Large intestine (tissue), 3 donors: ENCODE measurements at regions not wholly inside any gene's neighbourhood (a gene's known extent, or its start where the extent isn't known, plus 50 kb on each side); places are given as distances from the start of the nearest gene placed in this dataset.

Experiments used
- DNase-seq, 2 donors: peaks; one replicate each; pipeline versions ENCODE4 v3.0.0 to v3.0.0-alpha.2; 2013
- H3K27ac ChIP-seq: one replicate; pipeline ENCODE4 v1.5.1; 2013; ENCODE audit warnings: low read length
- H3K27me3 ChIP-seq: 2 replicates; pipeline ENCODE4 v1.6.1; 2013; ENCODE audit warnings: low read length; ENCODE audit not compliant: control insufficient read depth, insufficient read depth
- H3K36me3 ChIP-seq: 2 replicates; pipeline ENCODE4 v1.6.1; 2013; ENCODE audit warnings: low read length; ENCODE audit not compliant: control insufficient read depth, insufficient read depth
- H3K4me1 ChIP-seq: one replicate; pipeline ENCODE4 v1.6.1; 2013; ENCODE audit warnings: low read length; ENCODE audit not compliant: control insufficient read depth, insufficient read depth
- H3K4me3 ChIP-seq: one replicate; pipeline ENCODE4 v1.5.1; 2013; ENCODE audit warnings: low read length
- H3K9me3 ChIP-seq: one replicate; pipeline ENCODE4 v1.6.1; 2013; ENCODE audit warnings: mild to moderate bottlenecking, low read depth, low read length, moderate library complexity; ENCODE audit not compliant: control insufficient read depth

- Histone ChIP-seq H3K36me3 (no peaks in the 10 kb centered on the region), H3K9me3 (peaks cover 2% of the 10 kb centered on the region), H3K4me3 (no peak overlapping the region), H3K4me1 (no peaks in the 10 kb centered on the region), H3K27me3 (no peaks in the 10 kb centered on the region), H3K27ac (no peak overlapping the region)
- no peak for DNase-seq
These were observed 50.3 kb upstream of the BRD7 start for GRCh38 chr16:50419116-50419515.
